ENCODE measurements at regions not wholly inside any gene's neighbourhood (a gene's known extent, or its start where the extent isn't known, plus 50 kb on each side); places are given as distances from the start of the nearest gene placed in this dataset.

DNA sequence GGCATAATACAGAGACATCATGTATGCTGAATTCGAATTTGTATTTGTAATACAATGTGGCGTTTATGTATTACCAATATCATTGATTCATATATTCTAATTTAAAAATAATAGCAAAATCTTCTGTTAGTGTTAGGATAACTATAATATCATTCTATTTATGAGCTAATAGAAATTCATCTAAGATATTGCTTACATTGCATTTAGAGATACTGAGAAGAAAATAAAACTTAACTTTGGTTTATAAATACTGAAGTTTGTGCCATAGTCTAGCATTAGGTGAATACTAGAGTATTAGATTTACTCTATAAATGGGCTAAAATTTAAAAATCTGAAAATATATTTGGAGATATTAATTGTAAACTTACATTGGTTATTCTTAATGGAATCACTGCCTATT is 1590.6 kb downstream of the PCDH18 start:
- TF ChIP-seq, protein P1, sequence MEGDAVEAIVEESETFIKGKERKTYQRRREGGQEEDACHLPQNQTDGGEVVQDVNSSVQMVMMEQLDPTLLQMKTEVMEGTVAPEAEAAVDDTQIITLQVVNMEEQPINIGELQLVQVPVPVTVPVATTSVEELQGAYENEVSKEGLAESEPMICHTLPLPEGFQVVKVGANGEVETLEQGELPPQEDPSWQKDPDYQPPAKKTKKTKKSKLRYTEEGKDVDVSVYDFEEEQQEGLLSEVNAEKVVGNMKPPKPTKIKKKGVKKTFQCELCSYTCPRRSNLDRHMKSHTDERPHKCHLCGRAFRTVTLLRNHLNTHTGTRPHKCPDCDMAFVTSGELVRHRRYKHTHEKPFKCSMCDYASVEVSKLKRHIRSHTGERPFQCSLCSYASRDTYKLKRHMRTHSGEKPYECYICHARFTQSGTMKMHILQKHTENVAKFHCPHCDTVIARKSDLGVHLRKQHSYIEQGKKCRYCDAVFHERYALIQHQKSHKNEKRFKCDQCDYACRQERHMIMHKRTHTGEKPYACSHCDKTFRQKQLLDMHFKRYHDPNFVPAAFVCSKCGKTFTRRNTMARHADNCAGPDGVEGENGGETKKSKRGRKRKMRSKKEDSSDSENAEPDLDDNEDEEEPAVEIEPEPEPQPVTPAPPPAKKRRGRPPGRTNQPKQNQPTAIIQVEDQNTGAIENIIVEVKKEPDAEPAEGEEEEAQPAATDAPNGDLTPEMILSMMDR (conservative IDR thresholded peaks at IDR 0.05), result no peak
- no peak for TF ChIP-seq EZH2 (IDR thresholded peaks at IDR 0.05; ENCODE audit: low read depth)

Data from PC-9 (cell line).